Stomach (tissue), 8 donors: ENCODE measurements at regions not wholly inside any gene's neighbourhood (a gene's known extent, or its start where the extent isn't known, plus 50 kb on each side); places are given as distances from the start of the nearest gene placed in this dataset.

Experiments
- DNase-seq, 2 donors: peaks; one replicate each; pipeline versions ENCODE4 v3.0.0 to v3.0.0-alpha.2; 2013 to 2019
- H3K27ac ChIP-seq, 5 donors: fragments of 200-600 bp in 4 of 5; sonication (generic) in 4 of 5; one replicate each; pipeline ENCODE4 v1.5.1; 2013 to 2019; ENCODE audit warnings: mild to moderate bottlenecking in 1 of 5, moderate library complexity in 1 of 5
- H3K27me3 ChIP-seq, 3 donors: fragments of 200-600 bp; sonication (generic); one replicate each; pipeline ENCODE4 v1.5.1; 2017 to 2019; ENCODE audit warnings: mixed run types in 1 of 3
- H3K36me3 ChIP-seq, 4 donors: fragments of 200-600 bp; sonication (generic); 1 replicate in 3 of 4; 2 replicates in 1 of 4; pipeline ENCODE4 v1.5.1; 2016 to 2019
- H3K4me1 ChIP-seq, 4 donors: fragments of 200-600 bp; sonication (generic); one replicate each; pipeline ENCODE4 v1.5.1; 2016 to 2019
- H3K4me3 ChIP-seq, 4 donors: fragments of 200-600 bp; sonication (generic) in 3 of 4; one replicate each; pipeline ENCODE4 v1.5.1; 2016 to 2019; ENCODE audit warnings: mild to moderate bottlenecking in 1 of 4
- H3K9me3 ChIP-seq, 4 donors: fragments of 200-600 bp; sonication (generic); one replicate each; pipeline ENCODE4 v1.5.1; 2016 to 2019
- CTCF ChIP-seq, 7 experiments: fragments of 450-650 bp in 4 of 7; fragments of 200-600 bp in 3 of 7; sonication (generic) in 3 of 7; IDR thresholded peaks; one replicate each; pipeline ENCODE4 v1.5.1; 2016 to 2019; ENCODE audit warnings: antibody characterized with exemption in 7 of 7, control low read depth in 2 of 7, mild to moderate bottlenecking in 1 of 7
- EP300 ChIP-seq: sonication (generic); formaldehyde crosslinking; IDR thresholded peaks from one replicate; pipeline ENCODE4 v1.6.1; 2017; ENCODE audit warnings: antibody characterized with exemption
- POLR2A ChIP-seq, 4 donors: fragments of 450-650 bp; IDR thresholded peaks; one replicate each; pipeline ENCODE4 v1.6.1; 2016; ENCODE audit warnings: antibody characterized with exemption in 4 of 4, control low read depth in 2 of 4, mild to moderate bottlenecking in 1 of 4, moderate library complexity in 1 of 4
- POLR2AphosphoS5 ChIP-seq, 3 donors: sonication (generic); formaldehyde crosslinking; IDR thresholded peaks; one replicate each; pipeline ENCODE4 v1.6.1; 2016; ENCODE audit warnings: antibody characterized with exemption in 3 of 3
- WGBS, 5 donors: extraction: QIAGEN DNeasy Blood & Tissue Kit in 3 of 5; methylation state at CpG; one replicate each; pipeline versions ENCODE4 v1.1.5 to v1.1.7; 2013 to 2018; 5-methylcytosine and 5-hydroxymethylcytosine counted together
- intact Hi-C: fragments of 100-400 bp; cut with DNase I; formaldehyde crosslinking; loops from one replicate; pipeline ENCODE4 v1.15.1; 2023; ENCODE audit warnings: low total_unique reads
- donor health status: healthy with polysubstance abuse.
- donor health status: Bipolar disorder and iron deficiency.
- donor health status: healthy.

GRCh38 chr21:25220954-25221353, 386.3 kb downstream of the MRPL39 start:
- DNase-seq: no peak
- Histone ChIP-seq H3K4me3 (no peak overlapping the region), H3K9me3 (peaks cover 0 to 33% (median 20%) of the 10 kb centered on the region in 4 donors), H3K4me1 (no peaks in the 10 kb centered on the region), H3K36me3 (no peaks in the 10 kb centered on the region), H3K27ac (no peak overlapping the region), H3K27me3 (no peaks in the 10 kb centered on the region)
- TF ChIP-seq POLR2AphosphoS5 (IDR thresholded peaks at IDR 0.05): no peak
- TF ChIP-seq CTCF (IDR thresholded peaks at IDR 0.05): no peak
- no peak for TF ChIP-seq EP300
- no peak for TF ChIP-seq POLR2A (IDR thresholded peaks at IDR 0.05)
- intact Hi-C loops: no loop called here

- peaks cover 0 to 33% (median 20%) of the 10 kb centered on the region in 4 donors for H3K9me3 ChIP-seq
- WGBS, 5 donors: 88 to 97% (median 93%) methylated on average over 1 of the region's 1 CpG
- H3K36me3 ChIP-seq: no peaks in the 10 kb centered on the region
- no peak overlapping the region for H3K27ac ChIP-seq
- H3K27me3 ChIP-seq: no peaks in the 10 kb centered on the region
- no peak overlapping the region for H3K4me3 ChIP-seq
- intact Hi-C loops: no loop called here
- no peak for TF ChIP-seq POLR2A (IDR thresholded peaks at IDR 0.05)
- TF ChIP-seq CTCF (IDR thresholded peaks at IDR 0.05): no peak
- TF ChIP-seq POLR2AphosphoS5 (IDR thresholded peaks at IDR 0.05): no peak
- TF ChIP-seq EP300: no peak
- DNase-seq: no peak
- no peaks in the 10 kb centered on the region for H3K4me1 ChIP-seq
These were observed 387.1 kb downstream of the MRPL39 start for GRCh38 chr21:25220169-25220568.

DNA sequence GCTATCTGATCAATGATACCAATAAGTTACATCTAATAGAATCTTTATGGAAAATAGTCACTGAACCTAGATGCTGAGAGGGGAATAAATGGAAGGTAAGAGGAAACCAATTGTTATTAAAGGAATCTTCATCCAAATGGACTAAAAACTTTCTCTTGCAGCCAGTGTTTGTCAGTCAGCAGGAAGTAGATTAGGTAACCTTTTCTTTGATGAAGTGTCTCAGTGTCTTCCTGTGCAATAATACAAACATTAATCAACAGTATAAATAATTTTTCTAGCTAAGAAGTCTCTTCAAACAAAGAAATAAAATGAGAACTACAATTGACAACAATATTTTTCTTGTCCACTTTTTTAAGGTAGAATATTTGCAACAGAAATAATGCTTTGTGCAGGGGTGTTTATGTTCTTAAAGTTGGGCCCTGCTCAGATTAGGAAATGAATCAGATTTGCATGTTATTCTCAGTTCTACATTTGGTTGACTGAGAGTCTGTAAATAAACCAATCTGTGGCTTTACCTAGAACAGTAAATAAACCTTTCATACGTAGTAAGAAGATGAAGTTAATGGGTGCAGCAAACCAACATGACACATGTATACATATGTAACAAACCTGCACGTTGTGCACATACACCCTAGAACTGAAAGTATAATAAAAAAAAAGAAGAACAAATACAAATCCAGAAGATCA, 391.4 kb downstream of the MRPL39 start:
- Histone ChIP-seq H3K27me3 (no peaks in the 10 kb centered on the region), H3K4me3 (no peak overlapping the region), H3K9me3 (peaks cover 0 to 17% (median 8%) of the 10 kb centered on the region in 4 donors), H3K36me3 (no peaks in the 10 kb centered on the region), H3K27ac (no peak overlapping the region), H3K4me1 (no peaks in the 10 kb centered on the region)
- intact Hi-C loops: no loop called here
- TF ChIP-seq POLR2AphosphoS5 (IDR thresholded peaks at IDR 0.05): no peak
- TF ChIP-seq CTCF (IDR thresholded peaks at IDR 0.05): no peak
- TF ChIP-seq POLR2A (IDR thresholded peaks at IDR 0.05): no peak
- no peak for TF ChIP-seq EP300
- 33 to 52% (median 42%) methylated on average over 2 of the region's 2 CpGs for WGBS, 5 donors
- no peak for DNase-seq

DNA sequence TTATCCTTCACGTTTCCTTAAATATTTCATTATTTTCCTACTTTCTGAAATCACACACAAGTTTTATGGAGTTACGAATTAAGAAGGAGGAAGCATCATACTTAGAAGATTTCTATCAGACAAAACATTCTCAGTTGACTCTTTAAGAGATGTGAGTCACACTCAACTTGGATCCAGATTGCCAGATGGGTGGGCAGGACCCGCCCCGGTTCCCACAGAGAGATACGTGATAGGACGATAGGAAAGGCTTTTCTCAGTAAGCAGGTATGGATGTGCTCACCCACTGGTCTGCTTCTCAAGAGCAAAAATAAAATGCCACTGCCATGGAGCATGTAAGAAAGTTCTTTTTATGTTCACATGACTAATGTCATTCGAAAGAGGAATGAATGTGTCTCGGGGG, 392.6 kb downstream of the MRPL39 start:
- WGBS, 5 donors: 84 to 90% (median 87%) methylated on average over 8 of the region's 8 CpGs

More for the DNA sequence above, 392.6 kb downstream of the MRPL39 start:
- Histone ChIP-seq H3K9me3 (peaks cover 0 to 5% (median 2%) of the 10 kb centered on the region in 4 donors), H3K27me3 (no peaks in the 10 kb centered on the region), H3K4me1 (no peaks in the 10 kb centered on the region), H3K36me3 (no peaks in the 10 kb centered on the region), H3K27ac (no peak overlapping the region), H3K4me3 (no peak overlapping the region)
- DNase-seq: no peak
- intact Hi-C loops: no loop called here
- TF ChIP-seq CTCF (IDR thresholded peaks at IDR 0.05) (no peak), POLR2A (IDR thresholded peaks at IDR 0.05) (no peak)
